Nucleus accumbens (tissue), 56 donors: ENCODE measurements at regions not wholly inside any gene's neighbourhood (a gene's known extent, or its start where the extent isn't known, plus 50 kb on each side); places are given as distances from the start of the nearest gene placed in this dataset.
A peak's percentile ranks its signal among the peaks of the same experiment; 100 is the strongest.

Source experiments
- DNase-seq, 56 donors: peaks; one replicate each; lab custom pipeline; 2025; lab: John Stamatoyannopoulos, UW

GRCh38 chr16:13391337-13391736, 489.9 kb downstream of the SHISA9 start:
- no peak for DNase-seq

- DNase-seq: no peak
Observed at GRCh38 chr16:13392341-13392740, 490.9 kb downstream of the SHISA9 start.

GRCh38 chr16:13393816-13394215, 492.4 kb downstream of the SHISA9 start:
- DNase-seq: no peak

- DNase-seq: no peak
Observed at GRCh38 chr16:13394488-13394887, 493.1 kb downstream of the SHISA9 start.

GRCh38 chr16:13397126-13397525, 495.7 kb downstream of the SHISA9 start:
- no peak for DNase-seq

GRCh38 chr16:13401641-13402040, 500.2 kb downstream of the SHISA9 start:
- no peak for DNase-seq

GRCh38 chr16:13402601-13403000, 501.2 kb downstream of the SHISA9 start:
- DNase-seq: no peak

- no peak for DNase-seq
Observed at GRCh38 chr16:13403326-13403725, 501.9 kb downstream of the SHISA9 start.

GRCh38 chr16:13414154-13414553, 505.8 kb upstream of the ERCC4 start:
- DNase-seq: no peak

- DNase-seq: no peak
Observed at GRCh38 chr16:13419589-13419988, 500.4 kb upstream of the ERCC4 start.

GRCh38 chr16:13421726-13422125, 498.2 kb upstream of the ERCC4 start:
- DNase-seq: no peak

GRCh38 chr16:13425836-13426235, 494.1 kb upstream of the ERCC4 start:
- DNase-seq: no peak

GRCh38 chr16:13426269-13426668, 493.7 kb upstream of the ERCC4 start:
- no peak for DNase-seq

- DNase-seq: no peak
Observed at GRCh38 chr16:13426736-13427135, 493.2 kb upstream of the ERCC4 start.

GRCh38 chr16:13427943-13428342, 492.0 kb upstream of the ERCC4 start:
- DNase-seq: no peak

GRCh38 chr16:13429416-13429815, 490.5 kb upstream of the ERCC4 start:
- DNase-seq: no peak

- peak in 11 of 56 donors; percentile 0 to 28 (median 5) for DNase-seq
Observed at GRCh38 chr16:13435415-13435814, 484.5 kb upstream of the ERCC4 start.

GRCh38 chr16:13435873-13436474, 484.0 kb upstream of the ERCC4 start:
- no peak for DNase-seq

GRCh38 chr16:13436641-13437412, 483.1 kb upstream of the ERCC4 start:
- DNase-seq: peak in 6 of 56 donors; percentile 1 to 44 (median 24)

GRCh38 chr16:13437413-13437795, 482.6 kb upstream of the ERCC4 start:
- no peak for DNase-seq

- no peak for DNase-seq
Observed at GRCh38 chr16:13438064-13438463, 481.9 kb upstream of the ERCC4 start.

GRCh38 chr16:13439766-13440165, 480.2 kb upstream of the ERCC4 start:
- no peak for DNase-seq
